ENCODE measurements at regions not wholly inside any gene's neighbourhood (a gene's known extent, or its start where the extent isn't known, plus 50 kb on each side); places are given as distances from the start of the nearest gene placed in this dataset.
"Not testable (repeated sequence)": the region's sequence is repeated elsewhere in the genome, so short reads cannot be mapped to it uniquely, and the experiment has no call there.

GRCh38 chr20:12129114-12129513 is 211.4 kb downstream of the BTBD3 start:
- H3K4me3 ChIP-seq (ENCODE audit: low read length); H3K27ac Mint-ChIP-seq; H3K4me1 ChIP-seq (ENCODE audit: control insufficient read depth in 2 of 2, insufficient read depth in 2 of 2, low read length in 2 of 2); H3K4me1 Mint-ChIP-seq; ATAC-seq; H3K27me3 ChIP-seq (ENCODE audit: control insufficient read depth in 2 of 2, insufficient read depth in 2 of 2, low read length in 2 of 2); H3K36me3 ChIP-seq (ENCODE audit: control insufficient read depth in 2 of 3, insufficient read depth in 3 of 3, low read length in 3 of 3); H3K4me3 Mint-ChIP-seq; POLR2A ChIA-PET; DNase-seq; H3K36me3 Mint-ChIP-seq; H3K27ac ChIP-seq (ENCODE audit: low read depth, low read length); CTCF ChIA-PET; H3K27me3 Mint-ChIP-seq; intact Hi-C loops (cut with micrococcal nuclease); H3K9me3 ChIP-seq (ENCODE audit: control insufficient read depth in 2 of 3, low read length in 3 of 3): not testable (repeated sequence)
- peaks cover 0 to 11% (median 3%) of the 10 kb centered on the region in 11 donors for H3K9me3 Mint-ChIP-seq

DNA sequence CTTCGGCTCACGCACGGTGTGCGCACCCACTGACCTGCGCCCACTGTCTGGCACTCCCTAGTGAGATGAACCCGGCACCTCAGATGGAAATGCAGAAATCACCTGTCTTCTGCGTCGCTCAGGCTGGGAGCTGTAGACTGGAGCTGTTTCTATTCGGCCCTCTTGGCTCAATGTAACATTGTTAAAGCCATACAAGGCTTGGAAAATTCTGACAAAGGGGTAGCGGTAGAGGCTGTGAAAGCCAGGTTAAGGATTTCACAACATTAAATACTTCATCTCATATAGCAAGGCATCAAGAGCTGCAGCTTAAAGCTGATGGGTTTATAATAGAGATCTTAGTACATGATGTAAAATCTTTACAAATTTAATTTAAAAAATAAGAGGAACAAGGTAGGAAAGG is 211.8 kb downstream of the BTBD3 start:
- H3K4me1 ChIP-seq (ENCODE audit: control insufficient read depth in 2 of 2, insufficient read depth in 2 of 2, low read length in 2 of 2); POLR2A ChIA-PET; intact Hi-C loops (cut with micrococcal nuclease); H3K4me3 ChIP-seq (ENCODE audit: low read length); H3K36me3 Mint-ChIP-seq; H3K27me3 Mint-ChIP-seq; H3K4me3 Mint-ChIP-seq; H3K9me3 ChIP-seq (ENCODE audit: control insufficient read depth in 2 of 3, low read length in 3 of 3); ATAC-seq; H3K27ac ChIP-seq (ENCODE audit: low read depth, low read length); H3K4me1 Mint-ChIP-seq; DNase-seq; H3K36me3 ChIP-seq (ENCODE audit: control insufficient read depth in 2 of 3, insufficient read depth in 3 of 3, low read length in 3 of 3); H3K27ac Mint-ChIP-seq; CTCF ChIA-PET; H3K27me3 ChIP-seq (ENCODE audit: control insufficient read depth in 2 of 2, insufficient read depth in 2 of 2, low read length in 2 of 2): not testable (repeated sequence)
- H3K9me3 Mint-ChIP-seq = peaks cover 0 to 11% (median 3%) of the 10 kb centered on the region in 11 donors

DNA sequence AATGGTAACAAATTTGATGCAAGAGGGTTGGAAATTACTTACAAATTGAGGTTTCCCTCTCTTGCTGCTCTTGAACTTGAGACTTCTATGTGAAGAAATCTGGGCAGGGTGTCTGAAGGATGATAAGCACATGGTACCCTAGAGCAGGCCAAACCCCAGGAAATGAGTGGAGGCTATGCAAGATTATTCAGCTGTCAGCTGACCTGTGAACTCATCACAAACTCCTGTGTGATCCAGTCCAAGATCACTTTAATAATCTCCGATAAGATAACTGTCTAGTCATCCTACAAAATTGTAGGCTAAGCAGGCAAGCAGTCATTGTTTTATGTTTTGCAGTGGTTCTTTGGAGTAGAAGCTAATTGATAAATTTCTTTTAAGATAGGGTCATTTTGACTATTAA is 213.1 kb downstream of the BTBD3 start:
- no peak overlapping the region for H3K27ac Mint-ChIP-seq
- CTCF ChIA-PET = no interaction called here
- H3K36me3 Mint-ChIP-seq = no peaks in the 10 kb centered on the region
- no peaks in the 10 kb centered on the region for H3K9me3 ChIP-seq (ENCODE audit: control insufficient read depth in 2 of 3, low read length in 3 of 3)
- no peaks in the 10 kb centered on the region for H3K36me3 ChIP-seq (ENCODE audit: control insufficient read depth in 2 of 3, insufficient read depth in 3 of 3, low read length in 3 of 3)
- H3K4me3 Mint-ChIP-seq = no peak overlapping the region
- no peaks in the 10 kb centered on the region for H3K27me3 ChIP-seq (ENCODE audit: control insufficient read depth in 2 of 2, insufficient read depth in 2 of 2, low read length in 2 of 2)
- ATAC-seq (no peak), DNase-seq (no peak)
- POLR2A ChIA-PET = no interaction called here
- peaks cover 0 to 21% (median 3%) of the 10 kb centered on the region in 11 donors for H3K9me3 Mint-ChIP-seq
- no peaks in the 10 kb centered on the region for H3K27me3 Mint-ChIP-seq
- H3K27ac ChIP-seq (ENCODE audit: low read depth, low read length) = no peak overlapping the region
- no peaks in the 10 kb centered on the region for H3K4me1 Mint-ChIP-seq
- intact Hi-C loops (cut with micrococcal nuclease) = no loop called here
- no peaks in the 10 kb centered on the region for H3K4me1 ChIP-seq (ENCODE audit: control insufficient read depth in 2 of 2, insufficient read depth in 2 of 2, low read length in 2 of 2)
- H3K4me3 ChIP-seq (ENCODE audit: low read length) = no peak overlapping the region

DNA sequence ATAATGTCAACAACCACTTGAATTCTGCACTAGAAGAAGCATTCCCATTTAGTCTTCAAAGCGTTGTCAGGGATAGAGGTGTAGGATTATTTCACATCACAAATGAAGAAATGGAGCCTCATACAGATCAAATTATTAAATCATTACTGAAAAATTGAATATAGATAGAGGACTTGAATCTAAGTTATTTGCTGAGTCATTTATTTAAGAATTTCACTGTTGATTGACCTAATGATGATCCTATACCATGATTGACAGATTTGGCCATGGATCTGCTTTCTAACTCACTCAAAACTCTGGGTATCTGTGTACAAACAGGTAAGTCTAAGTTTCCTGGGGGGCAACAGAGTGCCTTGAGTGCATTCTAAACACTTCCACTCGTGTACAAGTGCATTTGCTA is 215.9 kb downstream of the BTBD3 start:
- H3K4me3 ChIP-seq (ENCODE audit: low read length) = no peak overlapping the region
- H3K4me1 Mint-ChIP-seq = no peaks in the 10 kb centered on the region
- H3K4me1 ChIP-seq (ENCODE audit: control insufficient read depth in 2 of 2, insufficient read depth in 2 of 2, low read length in 2 of 2) = no peaks in the 10 kb centered on the region
- CTCF ChIA-PET = no interaction called here
- H3K36me3 Mint-ChIP-seq = no peaks in the 10 kb centered on the region
- POLR2A ChIA-PET = no interaction called here
- H3K9me3 Mint-ChIP-seq = peaks cover 3 to 37% (median 7%) of the 10 kb centered on the region in 11 donors
- H3K27ac ChIP-seq (ENCODE audit: low read depth, low read length) = no peak overlapping the region
- ATAC-seq (no peak), DNase-seq (no peak)
- H3K9me3 ChIP-seq (ENCODE audit: control insufficient read depth in 2 of 3, low read length in 3 of 3) = no peaks in the 10 kb centered on the region
- H3K4me3 Mint-ChIP-seq = no peak overlapping the region
- no peaks in the 10 kb centered on the region for H3K27me3 ChIP-seq (ENCODE audit: control insufficient read depth in 2 of 2, insufficient read depth in 2 of 2, low read length in 2 of 2)
- intact Hi-C loops (cut with micrococcal nuclease) = no loop called here
- H3K27me3 Mint-ChIP-seq = no peaks in the 10 kb centered on the region
- no peaks in the 10 kb centered on the region for H3K36me3 ChIP-seq (ENCODE audit: control insufficient read depth in 2 of 3, insufficient read depth in 3 of 3, low read length in 3 of 3)
- H3K27ac Mint-ChIP-seq = no peak overlapping the region

DNA sequence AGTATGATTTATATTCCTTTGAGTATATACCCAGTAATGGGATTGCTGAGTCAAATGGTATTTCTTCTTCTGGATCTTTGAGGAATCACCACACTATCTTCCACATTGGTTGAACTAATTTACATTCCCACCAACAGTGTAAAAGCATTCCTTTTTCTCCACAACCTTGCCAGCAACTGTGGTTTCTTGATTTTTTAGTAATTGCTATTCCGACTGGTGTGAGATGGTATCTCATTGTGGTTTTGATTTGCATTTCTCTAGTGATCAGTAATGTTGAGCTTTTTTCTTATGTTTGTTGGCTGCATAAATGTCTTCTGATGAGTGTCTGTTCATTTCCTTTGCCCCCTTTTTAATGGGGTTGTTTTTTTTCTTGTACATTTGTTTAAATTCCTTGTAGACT is 228.3 kb downstream of the BTBD3 start:
- H3K9me3 Mint-ChIP-seq = peaks cover 6 to 52% (median 20%) of the 10 kb centered on the region in 11 donors
- ATAC-seq; CTCF ChIA-PET; H3K9me3 ChIP-seq (ENCODE audit: control insufficient read depth in 2 of 3, low read length in 3 of 3); H3K36me3 Mint-ChIP-seq; H3K4me1 Mint-ChIP-seq; H3K27me3 ChIP-seq (ENCODE audit: control insufficient read depth in 2 of 2, insufficient read depth in 2 of 2, low read length in 2 of 2); H3K4me3 ChIP-seq (ENCODE audit: low read length); intact Hi-C loops (cut with micrococcal nuclease); DNase-seq; H3K27ac Mint-ChIP-seq; H3K36me3 ChIP-seq (ENCODE audit: control insufficient read depth in 2 of 3, insufficient read depth in 3 of 3, low read length in 3 of 3); H3K27me3 Mint-ChIP-seq; H3K27ac ChIP-seq (ENCODE audit: low read depth, low read length); POLR2A ChIA-PET; H3K4me1 ChIP-seq (ENCODE audit: control insufficient read depth in 2 of 2, insufficient read depth in 2 of 2, low read length in 2 of 2); H3K4me3 Mint-ChIP-seq: not testable (repeated sequence)

DNA sequence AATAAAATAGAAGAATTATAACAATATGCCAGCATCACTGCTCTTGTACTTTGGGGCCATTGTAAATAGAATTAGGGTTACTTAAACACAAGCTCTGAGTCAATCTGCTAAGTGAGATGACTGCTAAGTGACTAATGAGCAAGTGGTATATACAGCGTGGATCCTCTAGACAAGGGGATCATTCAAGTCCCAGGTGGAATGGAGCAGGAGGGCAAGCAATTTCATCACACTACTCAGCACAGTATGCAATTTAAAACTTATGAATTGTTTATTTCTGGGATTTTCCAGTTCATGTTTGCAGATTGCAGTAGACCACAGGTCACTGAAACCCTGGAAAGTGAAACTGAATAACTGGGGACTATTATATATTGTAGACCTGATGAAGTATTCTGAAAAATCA is 235.3 kb downstream of the BTBD3 start:
- CTCF ChIA-PET = no interaction called here
- Mint-ChIP-seq H3K27me3 (no peaks in the 10 kb centered on the region), H3K4me3 (no peak overlapping the region), H3K4me1 (no peaks in the 10 kb centered on the region), H3K27ac (no peak overlapping the region), H3K36me3 (no peaks in the 10 kb centered on the region), H3K9me3 (peaks cover 0 to 20% (median 4%) of the 10 kb centered on the region in 11 donors)
- POLR2A ChIA-PET = no interaction called here
- Histone ChIP-seq H3K4me1 (ENCODE audit: control insufficient read depth in 2 of 2, insufficient read depth in 2 of 2, low read length in 2 of 2) (no peaks in the 10 kb centered on the region), H3K4me3 (ENCODE audit: low read length) (no peak overlapping the region), H3K27ac (ENCODE audit: low read depth, low read length) (no peak overlapping the region), H3K27me3 (ENCODE audit: control insufficient read depth in 2 of 2, insufficient read depth in 2 of 2, low read length in 2 of 2) (no peaks in the 10 kb centered on the region), H3K36me3 (ENCODE audit: control insufficient read depth in 2 of 3, insufficient read depth in 3 of 3, low read length in 3 of 3) (no peaks in the 10 kb centered on the region), H3K9me3 (ENCODE audit: control insufficient read depth in 2 of 3, low read length in 3 of 3) (no peaks in the 10 kb centered on the region)
- ATAC-seq (no peak), DNase-seq (no peak)
- intact Hi-C loops (cut with micrococcal nuclease) = no loop called here

- Mint-ChIP-seq H3K4me3 (no peak overlapping the region), H3K9me3 (peaks cover 0 to 15% (median 3%) of the 10 kb centered on the region in 11 donors), H3K27ac (no peak overlapping the region), H3K36me3 (no peaks in the 10 kb centered on the region), H3K4me1 (no peaks in the 10 kb centered on the region), H3K27me3 (no peaks in the 10 kb centered on the region)
- intact Hi-C loops (cut with micrococcal nuclease) = no loop called here
- DNase-seq = no peak
- no peaks in the 10 kb centered on the region for H3K36me3 ChIP-seq (ENCODE audit: control insufficient read depth in 2 of 3, insufficient read depth in 3 of 3, low read length in 3 of 3)
- no peak overlapping the region for H3K4me3 ChIP-seq (ENCODE audit: low read length)
- no peaks in the 10 kb centered on the region for H3K4me1 ChIP-seq (ENCODE audit: control insufficient read depth in 2 of 2, insufficient read depth in 2 of 2, low read length in 2 of 2)
- H3K27ac ChIP-seq (ENCODE audit: low read depth, low read length) = no peak overlapping the region
- POLR2A ChIA-PET = no interaction called here
- CTCF ChIA-PET = no interaction called here
- H3K9me3 ChIP-seq (ENCODE audit: control insufficient read depth in 2 of 3, low read length in 3 of 3) = no peaks in the 10 kb centered on the region
- no peaks in the 10 kb centered on the region for H3K27me3 ChIP-seq (ENCODE audit: control insufficient read depth in 2 of 2, insufficient read depth in 2 of 2, low read length in 2 of 2)
- ATAC-seq = no peak
Measured at GRCh38 chr20:12153628-12154027, 235.9 kb downstream of the BTBD3 start.

Data from naive thymus-derived CD4-positive, alpha-beta T cell (primary cell).